GM23338 (cell line): ENCODE measurements at regions not wholly inside any gene's neighbourhood (a gene's known extent, or its start where the extent isn't known, plus 50 kb on each side); places are given as distances from the start of the nearest gene placed in this dataset.

Experiments
- ATAC-seq: fragments of 200-7000 bp; cut with Tn5 transposase; 3 replicates; pipeline ENCODE4 v1.9.1; 2020
- DNase-seq: peaks from one replicate; pipeline ENCODE4 v3.0.0-alpha.2; 2015; ENCODE audit warnings: low spot score
- H2AFZ ChIP-seq: fragments of 200-600 bp; sonication (generic); 2 replicates; pipeline ENCODE4 v1.8.0; 2016; ENCODE audit warnings: antibody characterized with exemption, mild to moderate bottlenecking, moderate library complexity
- H3F3A ChIP-seq: fragments of 200-600 bp; sonication (generic); replicated peaks from 2 replicates; pipeline ENCODE4 v1.8.0; 2017; ENCODE audit warnings: antibody characterized with exemption, mixed run types, low read depth
- H3K27ac ChIP-seq: fragments of 200-600 bp; sonication (generic); 2 replicates; pipeline ENCODE4 v1.6.1; 2016; ENCODE audit warnings: low read depth
- H3K27me3 ChIP-seq: fragments of 200-600 bp; sonication (generic); 2 replicates; pipeline ENCODE4 v1.8.0; 2016; ENCODE audit warnings: mild to moderate bottlenecking, mixed run types, moderate library complexity; ENCODE audit not compliant: insufficient read depth
- H3K36me3 ChIP-seq: fragments of 200-600 bp; sonication (generic); 2 replicates; pipeline ENCODE4 v1.8.0; 2016; ENCODE audit warnings: mild to moderate bottlenecking; ENCODE audit not compliant: insufficient read depth
- H3K4me1 ChIP-seq: fragments of 200-600 bp; sonication (generic); 2 replicates; pipeline ENCODE4 v1.8.0; 2016; ENCODE audit warnings: mild to moderate bottlenecking, moderate library complexity; ENCODE audit not compliant: insufficient read depth
- H3K4me2 ChIP-seq: fragments of 200-600 bp; sonication (generic); 2 replicates; pipeline ENCODE4 v1.7.1; 2017; ENCODE audit warnings: mixed run types
- H3K4me3 ChIP-seq: fragments of 200-600 bp; sonication (generic); 2 replicates; pipeline ENCODE4 v1.6.1; 2016; ENCODE audit warnings: mixed run types
- H3K79me2 ChIP-seq: fragments of 200-600 bp; sonication (generic); replicated peaks from 2 replicates; pipeline ENCODE4 v1.8.0; 2017; ENCODE audit warnings: mild to moderate bottlenecking; ENCODE audit not compliant: insufficient read depth
- H3K9me2 ChIP-seq: fragments of 200-600 bp; sonication (generic); 2 replicates; pipeline ENCODE4 v1.8.0; 2017; ENCODE audit not compliant: insufficient read depth
- H4K20me1 ChIP-seq: fragments of 200-600 bp; sonication (generic); replicated peaks from 2 replicates; pipeline ENCODE4 v1.8.0; 2017; ENCODE audit warnings: mild to moderate bottlenecking; ENCODE audit not compliant: insufficient read depth
- H3K27ac Mint-ChIP-seq: 2 replicates; pipeline ENCODE4 v1.8.0; 2020; ENCODE audit warnings: inconsistent platforms, mild to moderate bottlenecking, moderate library complexity, mixed read lengths
- H3K27me3 Mint-ChIP-seq: 3 replicates; pipeline ENCODE4 v1.8.0; 2022; ENCODE audit warnings: low read depth, mild to moderate bottlenecking, moderate library complexity, mixed read lengths, inconsistent platforms; ENCODE audit not compliant: insufficient read depth, poor library complexity
- H3K36me3 Mint-ChIP-seq: 3 replicates; pipeline ENCODE4 v1.8.0; 2021; ENCODE audit warnings: low read depth, mild to moderate bottlenecking, inconsistent platforms, moderate library complexity, mixed read lengths
- H3K4me1 Mint-ChIP-seq: 3 replicates; pipeline ENCODE4 v1.8.0; 2020; ENCODE audit warnings: mild to moderate bottlenecking, inconsistent platforms, mixed read lengths
- H3K4me3 Mint-ChIP-seq: 3 replicates; pipeline ENCODE4 v1.8.0; 2021; ENCODE audit warnings: moderate library complexity, mild to moderate bottlenecking, inconsistent platforms, mixed read lengths
- H3K9me3 Mint-ChIP-seq: 3 replicates; pipeline ENCODE4 v1.8.0; 2020; ENCODE audit warnings: moderate library complexity, mild to moderate bottlenecking, inconsistent platforms, mixed read lengths
- CREB1 ChIP-seq: fragments of 250-450 bp; sonication (Bioruptor Pico); IDR thresholded peaks from 2 replicates; pipeline ENCODE4 v1.5.0; 2020; ENCODE audit warnings: low read depth, mild to moderate bottlenecking, moderate library complexity
- EZH2phosphoT487 ChIP-seq: fragments of 200-600 bp; sonication (generic); IDR thresholded peaks from one replicate; pipeline ENCODE4 v1.8.1; 2018; ENCODE audit warnings: antibody characterized with exemption; ENCODE audit not compliant: unreplicated experiment
- JUNB ChIP-seq: IDR thresholded peaks from one replicate; pipeline ENCODE4 v1.6.1; 2016; ENCODE audit warnings: antibody characterized with exemption; ENCODE audit not compliant: unreplicated experiment
- NANOG ChIP-seq: IDR thresholded peaks from 2 replicates; pipeline ENCODE4 v1.6.1; 2016; ENCODE audit warnings: antibody characterized with exemption, borderline replicate concordance
- STAT1 ChIP-seq: IDR thresholded peaks from one replicate; pipeline ENCODE4 v1.6.1; 2016; ENCODE audit warnings: antibody characterized with exemption; ENCODE audit not compliant: unreplicated experiment
- TF ChIP-seq, protein P1 (sequence below): fragments of 250-450 bp; sonication (Bioruptor Pico); IDR thresholded peaks from 2 replicates; pipeline ENCODE4 v1.5.0; 2020; ENCODE audit warnings: mild to moderate bottlenecking, moderate library complexity
- TF ChIP-seq, protein P2 (sequence below): IDR thresholded peaks from one replicate; pipeline ENCODE4 v1.6.1; 2018; ENCODE audit warnings: antibody characterized with exemption; ENCODE audit not compliant: unreplicated experiment

DNA sequence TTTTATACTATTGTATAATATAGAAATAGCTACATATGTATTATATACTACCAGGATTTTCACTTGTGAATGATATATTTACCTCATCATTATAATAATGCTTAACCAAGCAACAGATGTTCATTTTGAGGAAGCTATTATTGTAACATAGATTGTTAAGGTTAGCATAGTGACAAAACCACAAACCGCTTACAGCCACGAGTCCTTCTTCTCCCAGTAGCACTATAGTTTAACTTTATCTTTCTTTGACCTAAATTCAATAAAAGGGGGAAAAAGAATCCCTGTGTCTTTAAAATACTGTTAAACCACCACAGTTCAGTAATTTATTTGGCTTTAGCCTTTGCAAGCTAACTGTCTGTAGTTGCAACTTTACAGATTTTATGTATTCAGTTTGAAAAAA is 1039.4 kb upstream of the B3GALT2 start (continued):
- TF ChIP-seq, protein P1, sequence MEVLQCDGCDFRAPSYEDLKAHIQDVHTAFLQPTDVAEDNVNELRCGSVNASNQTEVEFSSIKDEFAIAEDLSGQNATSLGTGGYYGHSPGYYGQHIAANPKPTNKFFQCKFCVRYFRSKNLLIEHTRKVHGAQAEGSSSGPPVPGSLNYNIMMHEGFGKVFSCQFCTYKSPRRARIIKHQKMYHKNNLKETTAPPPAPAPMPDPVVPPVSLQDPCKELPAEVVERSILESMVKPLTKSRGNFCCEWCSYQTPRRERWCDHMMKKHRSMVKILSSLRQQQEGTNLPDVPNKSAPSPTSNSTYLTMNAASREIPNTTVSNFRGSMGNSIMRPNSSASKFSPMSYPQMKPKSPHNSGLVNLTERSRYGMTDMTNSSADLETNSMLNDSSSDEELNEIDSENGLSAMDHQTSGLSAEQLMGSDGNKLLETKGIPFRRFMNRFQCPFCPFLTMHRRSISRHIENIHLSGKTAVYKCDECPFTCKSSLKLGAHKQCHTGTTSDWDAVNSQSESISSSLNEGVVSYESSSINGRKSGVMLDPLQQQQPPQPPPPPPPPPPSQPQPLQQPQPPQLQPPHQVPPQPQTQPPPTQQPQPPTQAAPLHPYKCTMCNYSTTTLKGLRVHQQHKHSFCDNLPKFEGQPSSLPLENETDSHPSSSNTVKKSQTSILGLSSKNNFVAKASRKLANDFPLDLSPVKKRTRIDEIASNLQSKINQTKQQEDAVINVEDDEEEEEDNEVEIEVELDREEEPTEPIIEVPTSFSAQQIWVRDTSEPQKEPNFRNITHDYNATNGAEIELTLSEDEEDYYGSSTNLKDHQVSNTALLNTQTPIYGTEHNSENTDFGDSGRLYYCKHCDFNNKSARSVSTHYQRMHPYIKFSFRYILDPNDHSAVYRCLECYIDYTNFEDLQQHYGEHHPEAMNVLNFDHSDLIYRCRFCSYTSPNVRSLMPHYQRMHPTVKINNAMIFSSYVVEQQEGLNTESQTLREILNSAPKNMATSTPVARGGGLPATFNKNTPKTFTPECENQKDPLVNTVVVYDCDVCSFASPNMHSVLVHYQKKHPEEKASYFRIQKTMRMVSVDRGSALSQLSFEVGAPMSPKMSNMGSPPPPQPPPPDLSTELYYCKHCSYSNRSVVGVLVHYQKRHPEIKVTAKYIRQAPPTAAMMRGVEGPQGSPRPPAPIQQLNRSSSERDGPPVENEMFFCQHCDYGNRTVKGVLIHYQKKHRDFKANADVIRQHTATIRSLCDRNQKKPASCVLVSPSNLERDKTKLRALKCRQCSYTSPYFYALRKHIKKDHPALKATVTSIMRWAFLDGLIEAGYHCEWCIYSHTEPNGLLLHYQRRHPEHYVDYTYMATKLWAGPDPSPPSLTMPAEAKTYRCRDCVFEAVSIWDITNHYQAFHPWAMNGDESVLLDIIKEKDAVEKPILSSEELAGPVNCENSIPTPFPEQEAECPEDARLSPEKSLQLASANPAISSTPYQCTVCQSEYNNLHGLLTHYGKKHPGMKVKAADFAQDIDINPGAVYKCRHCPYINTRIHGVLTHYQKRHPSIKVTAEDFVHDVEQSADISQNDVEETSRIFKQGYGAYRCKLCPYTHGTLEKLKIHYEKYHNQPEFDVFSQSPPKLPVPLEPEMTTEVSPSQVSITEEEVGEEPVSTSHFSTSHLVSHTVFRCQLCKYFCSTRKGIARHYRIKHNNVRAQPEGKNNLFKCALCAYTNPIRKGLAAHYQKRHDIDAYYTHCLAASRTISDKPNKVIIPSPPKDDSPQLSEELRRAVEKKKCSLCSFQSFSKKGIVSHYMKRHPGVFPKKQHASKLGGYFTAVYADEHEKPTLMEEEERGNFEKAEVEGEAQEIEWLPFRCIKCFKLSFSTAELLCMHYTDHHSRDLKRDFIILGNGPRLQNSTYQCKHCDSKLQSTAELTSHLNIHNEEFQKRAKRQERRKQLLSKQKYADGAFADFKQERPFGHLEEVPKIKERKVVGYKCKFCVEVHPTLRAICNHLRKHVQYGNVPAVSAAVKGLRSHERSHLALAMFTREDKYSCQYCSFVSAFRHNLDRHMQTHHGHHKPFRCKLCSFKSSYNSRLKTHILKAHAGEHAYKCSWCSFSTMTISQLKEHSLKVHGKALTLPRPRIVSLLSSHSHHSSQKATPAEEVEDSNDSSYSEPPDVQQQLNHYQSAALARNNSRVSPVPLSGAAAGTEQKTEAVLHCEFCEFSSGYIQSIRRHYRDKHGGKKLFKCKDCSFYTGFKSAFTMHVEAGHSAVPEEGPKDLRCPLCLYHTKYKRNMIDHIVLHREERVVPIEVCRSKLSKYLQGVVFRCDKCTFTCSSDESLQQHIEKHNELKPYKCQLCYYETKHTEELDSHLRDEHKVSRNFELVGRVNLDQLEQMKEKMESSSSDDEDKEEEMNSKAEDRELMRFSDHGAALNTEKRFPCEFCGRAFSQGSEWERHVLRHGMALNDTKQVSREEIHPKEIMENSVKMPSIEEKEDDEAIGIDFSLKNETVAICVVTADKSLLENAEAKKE (CRISPR knock-in tag) = no peak
- no peak for TF ChIP-seq EZH2phosphoT487
- no peak for TF ChIP-seq CREB1 (CRISPR knock-in tag)

DNA sequence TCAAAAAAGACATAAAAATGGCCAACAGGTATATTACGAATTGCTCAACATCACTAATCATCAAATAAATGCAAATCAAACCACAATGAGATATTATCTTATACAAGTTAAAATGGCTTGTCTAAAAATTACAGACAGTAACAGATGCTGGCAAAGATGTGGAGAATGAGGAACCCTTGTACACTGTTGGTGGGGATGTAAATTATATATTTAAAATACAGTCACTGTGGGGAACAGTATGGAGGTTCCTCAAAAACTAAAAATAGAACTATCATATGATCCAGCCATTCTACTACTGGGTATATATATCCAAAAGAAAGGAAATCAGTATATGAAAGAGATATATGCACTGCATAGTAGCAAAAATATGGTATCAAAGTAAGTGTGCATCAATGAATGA is 1037.2 kb upstream of the B3GALT2 start:
- Histone ChIP-seq H3K27ac (no peak overlapping the region), H3K4me1 (no peaks in the 10 kb centered on the region), H3K4me3 (no peak overlapping the region), H3K4me2 (no peak overlapping the region), H3K9me2 (no peaks in the 10 kb centered on the region), H3K27me3 (no peaks in the 10 kb centered on the region), H3F3A (no peaks in the 10 kb centered on the region), H4K20me1 (no peaks in the 10 kb centered on the region), H3K79me2 (no peaks in the 10 kb centered on the region), H2AFZ (no peak overlapping the region), H3K36me3 (no peaks in the 10 kb centered on the region)
- H3K4me1 Mint-ChIP-seq = no peaks in the 10 kb centered on the region
- no peaks in the 10 kb centered on the region for H3K36me3 Mint-ChIP-seq
- DNase-seq (no peak), ATAC-seq (no peak)
- no peaks in the 10 kb centered on the region for H3K9me3 Mint-ChIP-seq
- no peak overlapping the region for H3K4me3 Mint-ChIP-seq
- no peak overlapping the region for H3K27ac Mint-ChIP-seq
- no peaks in the 10 kb centered on the region for H3K27me3 Mint-ChIP-seq
- TF ChIP-seq, protein P2, sequence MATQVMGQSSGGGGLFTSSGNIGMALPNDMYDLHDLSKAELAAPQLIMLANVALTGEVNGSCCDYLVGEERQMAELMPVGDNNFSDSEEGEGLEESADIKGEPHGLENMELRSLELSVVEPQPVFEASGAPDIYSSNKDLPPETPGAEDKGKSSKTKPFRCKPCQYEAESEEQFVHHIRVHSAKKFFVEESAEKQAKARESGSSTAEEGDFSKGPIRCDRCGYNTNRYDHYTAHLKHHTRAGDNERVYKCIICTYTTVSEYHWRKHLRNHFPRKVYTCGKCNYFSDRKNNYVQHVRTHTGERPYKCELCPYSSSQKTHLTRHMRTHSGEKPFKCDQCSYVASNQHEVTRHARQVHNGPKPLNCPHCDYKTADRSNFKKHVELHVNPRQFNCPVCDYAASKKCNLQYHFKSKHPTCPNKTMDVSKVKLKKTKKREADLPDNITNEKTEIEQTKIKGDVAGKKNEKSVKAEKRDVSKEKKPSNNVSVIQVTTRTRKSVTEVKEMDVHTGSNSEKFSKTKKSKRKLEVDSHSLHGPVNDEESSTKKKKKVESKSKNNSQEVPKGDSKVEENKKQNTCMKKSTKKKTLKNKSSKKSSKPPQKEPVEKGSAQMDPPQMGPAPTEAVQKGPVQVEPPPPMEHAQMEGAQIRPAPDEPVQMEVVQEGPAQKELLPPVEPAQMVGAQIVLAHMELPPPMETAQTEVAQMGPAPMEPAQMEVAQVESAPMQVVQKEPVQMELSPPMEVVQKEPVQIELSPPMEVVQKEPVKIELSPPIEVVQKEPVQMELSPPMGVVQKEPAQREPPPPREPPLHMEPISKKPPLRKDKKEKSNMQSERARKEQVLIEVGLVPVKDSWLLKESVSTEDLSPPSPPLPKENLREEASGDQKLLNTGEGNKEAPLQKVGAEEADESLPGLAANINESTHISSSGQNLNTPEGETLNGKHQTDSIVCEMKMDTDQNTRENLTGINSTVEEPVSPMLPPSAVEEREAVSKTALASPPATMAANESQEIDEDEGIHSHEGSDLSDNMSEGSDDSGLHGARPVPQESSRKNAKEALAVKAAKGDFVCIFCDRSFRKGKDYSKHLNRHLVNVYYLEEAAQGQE = no peak
- TF ChIP-seq NANOG (no peak), JUNB (no peak), STAT1 (no peak), EZH2phosphoT487 (no peak)
- TF ChIP-seq, protein P1 (CRISPR knock-in tag) = no peak
